Skin epidermis (tissue), 12 donors: ENCODE measurements at regions not wholly inside any gene's neighbourhood (a gene's known extent, or its start where the extent isn't known, plus 50 kb on each side); places are given as distances from the start of the nearest gene placed in this dataset.

Experiments
- H3K27ac ChIP-seq, 21 experiments: fragments of 200-600 bp; sonication (generic) in 11 of 21; one replicate each; pipeline ENCODE4 v1.5.0; 2020; ENCODE audit warnings: mild to moderate bottlenecking in 3 of 21, inconsistent platforms in 2 of 21, moderate library complexity in 2 of 21
- H3K4me3 ChIP-seq, 7 experiments: fragments of 200-600 bp; sonication (generic) in 2 of 7; one replicate each; pipeline ENCODE4 v1.5.0; 2020; ENCODE audit warnings: inconsistent platforms in 2 of 7, mild to moderate bottlenecking in 2 of 7, moderate library complexity in 1 of 7

DNA sequence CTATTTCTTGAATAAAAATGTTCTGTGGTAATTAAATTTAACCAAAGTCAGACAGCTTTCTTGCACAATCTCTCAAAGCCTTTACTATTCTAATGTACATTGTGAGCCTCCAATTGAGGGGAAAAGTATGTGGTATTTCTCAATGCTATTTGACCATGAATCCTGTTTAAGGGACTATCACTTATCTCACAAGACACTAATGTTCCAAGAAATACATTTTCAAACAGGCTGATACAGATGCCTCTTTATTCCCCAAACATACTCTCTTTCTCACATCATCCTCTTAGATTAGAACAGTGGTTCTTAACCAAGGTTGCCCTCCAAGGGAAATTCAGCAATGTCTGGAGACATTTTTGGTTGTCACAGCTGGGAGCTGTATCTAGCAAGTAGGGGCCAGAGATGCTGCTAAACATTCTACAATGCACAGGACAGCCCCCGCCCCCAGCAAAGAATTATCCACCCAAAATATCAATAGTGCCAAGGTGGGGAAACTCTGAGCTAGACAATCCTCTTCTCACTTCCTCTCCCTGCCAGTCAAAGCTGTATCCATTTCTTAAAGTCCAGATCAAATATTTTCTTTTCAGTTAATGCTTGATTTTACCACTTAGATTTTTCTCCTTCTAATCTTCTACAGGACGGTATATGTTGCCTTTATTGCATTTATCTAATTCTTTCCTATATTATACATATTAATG lies 129.2 kb upstream of the TRIM2 start:
- peak overlapping the region in 1 of 21 experiments; percentile 12 for H3K27ac ChIP-seq
- no peak overlapping the region for H3K4me3 ChIP-seq

DNA sequence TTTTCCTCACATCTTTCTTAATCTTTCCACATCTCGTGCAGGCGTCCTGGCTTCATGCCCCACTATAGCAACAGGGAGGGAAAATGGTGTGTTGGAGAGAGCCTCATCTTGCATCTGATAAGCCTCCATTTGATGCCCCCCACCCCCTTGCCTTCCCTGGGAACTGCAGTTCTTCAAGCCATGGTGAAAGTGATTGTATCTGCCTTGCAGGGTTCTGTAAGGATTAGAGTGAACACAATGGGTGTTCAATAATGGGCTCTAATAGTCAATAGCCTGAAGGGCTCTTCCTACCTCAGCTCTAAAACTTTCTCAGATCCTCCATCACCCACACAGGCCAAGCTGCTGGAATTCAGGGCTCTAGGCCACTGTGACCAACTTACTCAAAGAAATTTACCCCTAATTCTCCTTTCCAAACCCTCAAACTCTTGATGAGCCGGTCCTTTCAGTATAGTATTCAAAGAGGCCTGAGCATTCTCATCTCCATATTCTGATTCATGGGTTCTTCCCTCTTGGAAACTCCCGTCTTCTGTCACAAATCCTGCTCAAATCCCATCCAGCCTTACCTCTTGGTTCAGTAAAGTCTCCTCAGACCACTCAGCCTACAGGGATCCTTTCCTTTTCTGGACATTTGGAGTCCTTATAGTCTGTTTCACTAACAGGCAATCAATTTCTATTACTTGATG lies 128.3 kb upstream of the TRIM2 start:
- Histone ChIP-seq H3K27ac (no peak overlapping the region), H3K4me3 (no peak overlapping the region)

DNA sequence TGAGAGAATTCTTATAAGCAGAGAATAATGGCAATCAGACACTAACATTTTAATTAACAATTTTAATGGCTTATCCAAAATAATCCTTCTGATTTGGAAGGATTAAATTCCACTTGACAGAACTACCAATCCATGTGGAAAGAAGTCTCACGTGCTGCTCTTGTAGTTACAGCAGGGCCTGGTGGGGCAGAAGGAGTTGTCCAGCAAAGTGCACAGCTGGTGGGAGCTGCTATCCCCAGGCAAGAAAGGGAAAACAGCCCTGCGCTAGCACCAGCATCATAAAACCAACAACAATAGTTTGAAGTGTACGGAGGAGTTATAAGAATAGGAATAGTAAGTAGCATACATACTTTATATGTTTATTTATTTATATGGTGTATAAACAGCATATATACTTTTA lies 127.4 kb upstream of the TRIM2 start:
- Histone ChIP-seq H3K4me3 (no peak overlapping the region), H3K27ac (no peak overlapping the region)

DNA sequence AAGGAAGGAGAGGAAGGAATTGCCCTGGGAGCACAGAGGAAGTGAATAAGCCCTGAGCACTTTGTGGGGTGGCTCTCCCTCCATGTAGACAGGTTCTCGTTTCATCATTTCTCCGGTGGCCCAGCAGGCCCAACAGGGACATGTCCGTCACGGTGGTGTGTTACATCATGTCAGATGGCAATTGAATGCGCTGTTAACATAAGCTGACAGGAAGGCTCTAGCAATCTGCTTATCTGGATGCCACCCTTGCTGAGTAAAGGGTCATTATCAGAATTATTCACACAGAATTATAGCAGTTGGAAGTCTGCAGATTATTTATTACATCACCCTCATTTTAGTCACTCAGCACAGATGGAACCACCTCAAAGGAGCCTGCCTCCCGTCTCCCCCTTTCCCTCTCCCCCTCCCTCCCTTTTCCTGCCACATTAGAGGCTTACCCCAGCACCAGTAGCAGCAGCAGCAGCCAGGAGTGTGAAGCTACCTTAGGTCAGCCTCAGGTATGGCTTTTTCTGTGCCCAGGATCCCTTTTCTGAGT lies 124.3 kb upstream of the TRIM2 start:
- H3K4me3 ChIP-seq, result no peak overlapping the region
- peak overlapping the region in 2 of 21 experiments; percentile 9 to 54 for H3K27ac ChIP-seq

DNA sequence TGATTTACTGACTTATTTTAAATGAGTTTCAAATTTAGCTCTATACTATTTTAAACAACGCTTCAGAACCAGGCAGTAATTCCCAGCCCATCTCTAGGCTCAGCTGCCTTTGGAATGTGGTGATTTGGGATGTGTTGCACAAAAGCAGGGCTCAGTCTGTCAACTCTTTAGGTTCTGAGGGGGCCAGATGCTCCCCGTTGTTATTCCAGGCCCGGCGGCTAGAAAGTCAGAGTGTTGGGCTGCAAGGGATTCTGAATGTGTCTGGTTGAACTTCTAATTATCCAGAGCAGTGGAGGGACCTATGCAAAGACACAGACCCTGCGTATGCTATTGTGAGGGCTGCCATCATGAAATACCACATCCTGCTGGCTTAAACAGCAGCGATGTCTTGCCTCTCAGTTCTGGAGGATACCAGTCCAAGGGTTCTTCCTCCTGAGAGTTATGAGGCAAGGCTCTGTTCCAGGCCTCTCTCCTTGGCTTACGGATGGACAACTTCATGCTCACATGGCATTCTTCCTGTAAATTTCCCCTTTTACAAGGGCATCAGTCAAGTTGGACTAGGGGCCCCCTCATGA lies 123.2 kb upstream of the TRIM2 start:
- no peak overlapping the region for H3K27ac ChIP-seq
- H3K4me3 ChIP-seq, result no peak overlapping the region

DNA sequence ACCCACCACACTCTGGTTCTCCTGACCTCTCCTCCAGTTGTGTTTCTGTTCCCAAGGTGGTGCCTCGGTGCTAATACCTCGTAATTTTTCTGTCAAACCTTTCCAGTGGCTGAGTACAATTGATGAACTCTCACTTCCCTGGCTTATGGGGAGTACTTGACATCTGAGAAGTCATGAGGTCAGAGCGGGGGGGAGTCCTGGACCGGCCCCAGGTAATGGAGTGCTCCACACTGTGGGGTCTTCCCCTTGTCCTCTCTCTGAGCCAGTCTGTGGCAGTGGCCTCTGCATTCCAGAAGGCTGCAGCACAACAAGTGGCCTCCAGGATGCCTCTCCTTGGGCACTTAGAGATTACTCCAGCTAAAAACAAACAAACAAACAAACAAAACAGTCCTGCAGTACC lies 122.5 kb upstream of the TRIM2 start:
- peak overlapping the region in 3 of 21 experiments; percentile 60 to 69 (median 64) for H3K27ac ChIP-seq
- H3K4me3 ChIP-seq, result no peak overlapping the region

DNA sequence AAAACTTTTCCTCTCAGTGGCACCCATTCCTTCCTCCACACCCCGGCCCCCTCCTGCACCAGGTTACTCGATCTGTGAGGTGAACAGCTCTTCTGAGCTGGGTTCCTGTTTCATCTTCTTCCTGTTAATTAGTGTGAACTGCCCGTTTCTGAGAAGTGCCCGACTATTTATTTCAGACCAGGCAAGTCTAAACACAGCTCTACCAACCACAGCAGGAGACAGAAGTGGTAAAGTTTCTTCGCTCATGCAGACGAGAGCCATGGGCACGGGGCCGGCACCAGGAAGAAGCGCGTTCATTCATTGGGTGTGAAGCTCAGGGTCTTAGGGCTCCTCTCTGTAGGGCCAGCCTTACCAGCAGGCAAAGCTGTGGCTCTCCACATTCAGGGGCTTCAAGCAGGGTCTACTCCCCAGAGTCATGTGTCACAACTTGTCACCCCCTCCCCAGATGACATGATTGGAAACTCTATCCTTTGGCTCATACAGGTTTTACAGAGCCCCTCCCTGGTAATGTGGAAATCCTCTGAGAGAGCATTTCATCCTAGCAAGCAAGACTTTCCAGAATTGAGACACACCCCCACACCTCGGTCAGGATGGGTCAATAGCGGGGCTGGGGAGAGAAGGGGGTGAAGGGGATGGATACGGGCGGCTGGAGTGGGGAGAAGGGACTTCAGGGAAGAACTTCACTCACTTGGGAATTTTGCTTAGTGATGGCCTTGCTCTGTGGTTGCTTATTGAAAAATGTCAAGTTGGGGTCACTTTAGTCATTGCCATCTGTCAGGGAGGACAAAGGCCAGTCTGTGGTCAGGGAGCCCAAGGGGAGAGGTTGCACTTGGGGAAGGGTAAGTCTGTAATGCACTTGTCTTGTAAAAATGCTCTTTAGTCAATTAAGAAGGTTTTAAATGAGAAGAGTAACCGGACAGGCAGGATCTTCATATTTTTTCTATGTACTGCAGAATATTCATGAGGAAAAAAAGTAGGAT lies 121.6 kb upstream of the TRIM2 start:
- Histone ChIP-seq H3K27ac (peak overlapping the region in 14 of 21 experiments; percentile 20 to 70 (median 56)), H3K4me3 (no peak overlapping the region)

DNA sequence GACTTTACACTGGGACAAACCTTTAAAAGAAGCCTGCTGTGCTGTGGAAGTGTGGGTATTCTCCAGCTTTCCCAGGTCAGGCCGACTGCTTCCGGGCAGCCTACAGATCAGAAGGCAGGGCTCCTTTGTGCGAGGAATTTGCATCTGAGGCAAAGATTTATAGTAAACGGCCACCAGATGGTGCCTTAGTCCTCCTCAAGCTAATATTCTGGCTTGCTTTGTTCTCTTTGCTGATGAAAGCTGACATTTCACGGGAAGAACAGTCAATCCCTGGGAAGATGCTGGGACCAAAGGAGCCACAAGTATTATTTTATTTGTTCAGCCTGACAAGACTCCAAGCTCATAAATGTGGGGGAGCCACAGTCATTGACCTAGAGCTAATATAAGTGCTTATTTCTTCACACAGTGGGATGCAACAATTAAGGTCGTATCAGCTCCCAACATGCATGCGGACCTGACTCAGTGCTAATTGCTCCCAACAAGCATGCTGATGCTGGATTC lies 120.7 kb upstream of the TRIM2 start:
- H3K4me3 ChIP-seq, result no peak overlapping the region
- H3K27ac ChIP-seq, result peak overlapping the region in 12 of 21 experiments; percentile 20 to 70 (median 56)

DNA sequence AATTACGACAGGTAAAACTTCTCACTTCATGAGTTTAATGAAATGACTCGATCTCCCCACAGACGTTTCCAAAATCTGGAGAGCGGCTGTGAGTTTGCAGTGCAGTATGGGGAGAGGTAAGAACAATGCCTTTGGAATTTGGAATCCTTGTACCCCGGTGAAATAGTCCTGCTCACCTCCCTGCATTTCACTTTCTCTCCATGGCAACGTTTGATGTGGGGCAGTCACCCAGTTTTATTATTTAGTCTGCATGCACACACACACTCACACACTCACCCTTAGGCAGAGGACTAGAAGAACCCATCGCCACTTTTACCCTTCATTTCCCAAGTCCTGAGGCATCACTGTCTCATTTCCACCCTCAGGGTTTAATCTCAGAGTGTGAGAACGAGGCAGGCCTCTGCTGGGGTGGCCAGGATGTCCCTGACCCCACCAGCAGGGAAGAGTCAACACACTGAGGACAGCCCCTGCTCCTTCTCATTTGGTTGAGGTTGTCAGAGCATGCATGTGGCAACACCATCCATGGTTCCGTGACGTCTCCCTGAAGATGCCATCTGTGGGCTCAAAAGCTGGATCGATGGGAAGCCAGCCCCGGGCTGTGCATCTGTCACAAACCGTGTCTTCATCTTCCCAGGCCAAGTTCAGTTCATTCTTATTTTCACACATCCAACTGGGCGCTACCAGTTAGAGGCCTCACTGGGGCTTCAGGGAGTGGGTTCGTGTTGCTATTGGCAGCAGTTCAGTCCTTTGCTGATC lies 119.8 kb upstream of the TRIM2 start:
- no peak overlapping the region for H3K4me3 ChIP-seq
- H3K27ac ChIP-seq, result no peak overlapping the region

DNA sequence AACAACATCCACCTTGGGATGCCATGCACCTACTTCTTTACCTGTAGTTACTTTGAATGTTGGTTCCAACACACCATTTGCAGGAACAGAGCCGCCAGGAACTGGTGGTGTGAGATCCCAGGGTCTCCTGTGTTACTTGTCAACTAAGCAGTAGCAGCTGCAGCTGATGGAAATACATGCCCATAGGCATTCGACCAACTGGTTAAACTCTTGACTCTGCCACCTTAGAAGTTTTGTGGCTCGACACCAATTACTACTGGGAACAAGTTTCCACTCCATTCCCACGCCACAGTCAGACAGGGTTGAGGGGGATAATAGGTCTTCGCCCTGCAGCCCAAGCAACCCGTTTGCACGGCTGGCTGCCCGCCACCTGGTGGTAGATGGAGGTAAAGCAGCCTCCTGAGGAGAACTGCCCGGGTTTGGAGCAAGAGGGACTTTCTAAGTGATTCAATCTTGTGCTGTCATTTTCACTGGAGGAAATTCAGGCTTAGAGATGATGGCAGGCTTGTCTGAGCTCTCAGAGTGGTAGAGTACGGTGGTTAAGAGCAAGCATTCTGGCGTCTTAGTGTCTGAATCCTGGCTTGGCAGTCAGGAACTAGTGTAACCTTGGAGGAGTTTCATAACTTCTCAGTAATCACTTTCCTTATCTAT lies 119.1 kb upstream of the TRIM2 start:
- H3K27ac ChIP-seq, result peak overlapping the region in 1 of 21 experiments; percentile 0

DNA sequence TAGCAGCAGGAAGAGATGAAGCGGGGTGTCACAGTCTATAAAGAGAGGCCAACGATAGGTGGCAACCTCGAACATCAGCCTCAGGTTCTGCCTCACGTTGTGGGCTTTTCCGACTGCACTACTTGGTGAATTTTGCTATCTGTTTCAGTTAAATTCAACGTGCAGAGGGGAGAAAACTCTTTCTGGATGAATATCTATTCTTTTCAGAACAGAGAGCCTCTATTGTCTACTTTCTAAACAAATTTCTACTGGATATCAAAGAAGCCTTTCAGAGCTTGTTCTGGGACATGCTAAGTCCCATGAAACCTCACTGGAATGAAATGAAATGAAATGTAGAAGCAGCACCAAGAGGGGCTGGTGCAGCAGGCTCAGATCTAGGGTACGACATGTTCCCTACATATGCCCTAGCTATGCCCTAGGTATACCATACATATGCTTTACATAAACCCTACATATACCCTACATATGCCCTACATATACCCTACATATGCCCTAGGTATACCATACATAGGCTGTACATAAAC lies 116.5 kb upstream of the TRIM2 start:
- H3K27ac ChIP-seq, result no peak overlapping the region
- H3K4me3 ChIP-seq, result no peak overlapping the region

More for the DNA sequence above, 119.1 kb upstream of the TRIM2 start:
- H3K4me3 ChIP-seq, result no peak overlapping the region

DNA sequence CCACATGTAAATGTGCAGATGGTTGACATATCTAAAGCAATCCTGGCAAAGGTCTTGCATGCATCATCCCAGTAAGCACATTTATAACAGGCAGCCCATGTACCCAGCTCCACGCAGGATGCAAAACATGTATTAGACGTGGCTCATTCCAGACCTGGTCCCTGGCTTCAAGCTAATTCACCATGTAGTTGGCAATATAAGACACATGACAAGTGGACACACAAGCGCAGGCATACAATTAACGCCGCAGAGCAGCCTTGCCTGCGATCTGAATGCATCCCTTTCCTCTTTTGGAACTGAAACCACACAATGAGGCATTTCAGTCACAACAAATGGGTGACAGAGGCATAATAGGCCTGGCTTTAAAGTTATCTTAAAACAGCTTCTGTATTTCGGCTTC lies 114.5 kb upstream of the TRIM2 start:
- H3K27ac ChIP-seq, result no peak overlapping the region

DNA sequence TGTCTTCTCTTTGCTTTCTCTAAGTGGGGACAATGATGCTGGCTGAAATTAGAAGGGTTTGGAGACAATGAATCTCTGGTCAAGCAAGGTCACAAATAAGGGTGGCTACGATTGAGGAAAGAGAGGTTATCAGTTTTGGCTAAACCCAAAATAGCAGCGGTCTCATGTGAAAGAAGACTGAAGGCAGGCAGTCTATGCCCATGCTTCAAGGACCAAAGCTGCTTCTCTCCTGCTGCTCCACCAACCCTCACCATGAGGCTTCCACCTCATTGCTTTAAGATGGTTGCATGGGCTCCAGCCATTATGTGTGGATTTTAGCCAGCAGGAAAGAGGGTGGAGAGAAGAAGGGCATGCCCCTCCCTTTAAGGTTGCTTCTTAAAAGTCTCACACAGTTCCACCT lies 114.1 kb upstream of the TRIM2 start:
- no peak overlapping the region for H3K4me3 ChIP-seq

More for the DNA sequence above, 114.5 kb upstream of the TRIM2 start:
- H3K4me3 ChIP-seq, result no peak overlapping the region

DNA sequence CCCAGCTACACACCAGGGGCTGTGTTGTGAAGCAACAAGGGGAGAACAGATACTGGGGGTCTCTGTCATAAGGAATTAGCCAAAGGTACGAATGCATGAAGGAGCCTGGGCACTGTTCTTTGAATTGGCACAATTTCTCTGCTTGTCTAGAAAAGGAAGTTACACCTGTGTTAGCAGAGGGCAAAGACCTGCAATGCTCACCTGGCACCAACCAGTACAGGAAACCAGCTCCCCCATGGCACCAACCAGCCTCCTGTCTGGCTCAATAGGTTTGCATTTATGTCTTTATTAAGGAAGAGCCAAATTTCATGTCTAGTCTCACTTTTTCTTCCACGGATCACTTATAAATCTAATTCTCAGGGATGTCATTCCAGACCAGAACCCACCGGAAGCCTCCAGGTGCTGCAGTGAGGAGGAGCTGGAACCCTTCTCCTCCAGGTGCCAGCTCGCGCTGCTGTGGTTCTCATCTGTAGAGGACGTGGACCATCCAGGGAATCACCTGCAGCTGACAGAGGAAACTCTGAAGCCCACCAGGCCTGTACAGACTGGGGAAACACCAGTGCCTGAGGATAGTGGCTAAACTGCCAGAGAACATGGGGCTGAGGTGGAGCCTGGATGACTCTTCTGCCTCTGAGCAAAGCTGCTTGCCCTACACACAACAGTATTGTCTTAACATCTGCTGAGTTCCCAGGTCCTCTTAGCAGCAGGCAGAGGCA lies 113.4 kb upstream of the TRIM2 start:
- H3K27ac ChIP-seq, result no peak overlapping the region

More for the DNA sequence above, 114.1 kb upstream of the TRIM2 start:
- H3K27ac ChIP-seq, result no peak overlapping the region

DNA sequence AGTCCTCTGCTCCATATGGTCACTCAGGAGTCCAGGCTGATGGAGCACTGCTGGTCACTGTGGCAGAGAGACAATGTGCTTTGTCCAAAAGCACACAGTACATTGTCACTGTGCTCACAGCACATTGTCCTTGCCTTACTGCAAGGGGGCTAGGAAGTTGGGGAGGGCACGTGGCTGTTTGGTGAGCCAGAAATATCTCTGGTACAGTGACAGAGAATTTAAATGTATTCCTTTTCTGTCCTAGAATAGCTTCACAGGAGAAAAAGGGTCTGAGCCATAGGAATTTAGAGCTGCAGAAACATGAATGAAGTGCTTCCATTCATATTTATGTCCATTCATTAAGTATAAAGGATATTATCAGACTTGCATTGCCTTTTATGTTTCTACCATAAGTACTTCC lies 110.8 kb upstream of the TRIM2 start:
- Histone ChIP-seq H3K27ac (no peak overlapping the region), H3K4me3 (no peak overlapping the region)

More for the DNA sequence above, 113.4 kb upstream of the TRIM2 start:
- no peak overlapping the region for H3K4me3 ChIP-seq

DNA sequence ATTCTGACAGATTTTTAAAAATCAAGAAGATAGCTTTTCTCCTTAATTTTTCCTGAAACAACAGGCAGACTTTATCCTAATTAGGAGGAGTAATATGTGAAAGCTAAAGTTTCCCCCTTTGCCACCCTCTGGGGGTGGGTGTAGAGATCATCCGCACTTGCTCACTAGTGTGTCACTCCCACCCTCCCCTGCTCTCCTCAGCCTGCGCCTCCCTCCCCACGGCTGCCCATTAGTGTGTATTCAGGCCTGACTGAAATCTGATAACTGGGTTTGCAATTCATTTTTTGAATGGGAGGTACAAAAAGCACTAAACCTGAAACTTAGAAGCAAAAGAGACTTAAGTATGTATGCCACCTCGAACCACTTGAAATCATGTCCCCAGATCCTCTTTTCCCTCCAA lies 110.4 kb upstream of the TRIM2 start:
- no peak overlapping the region for H3K27ac ChIP-seq
- no peak overlapping the region for H3K4me3 ChIP-seq

DNA sequence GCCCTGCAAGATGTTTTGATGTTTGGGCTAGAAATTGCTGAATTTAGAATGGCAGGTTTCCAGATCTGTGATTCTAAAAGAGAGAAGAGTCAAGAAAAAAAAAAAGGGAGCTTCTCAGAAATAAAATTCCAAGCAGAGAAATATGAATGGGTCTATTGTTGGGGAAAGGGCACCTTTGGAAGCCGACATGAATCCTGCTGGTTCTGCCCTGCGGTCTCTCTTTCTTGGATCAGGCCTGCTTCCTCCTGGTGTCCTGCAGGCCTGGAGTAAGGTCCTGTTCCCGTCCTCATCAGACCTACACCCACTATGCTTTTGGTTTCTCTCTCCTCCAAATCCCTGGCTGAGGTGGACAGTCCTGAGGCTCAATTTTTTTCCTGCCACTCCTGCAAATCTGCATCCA lies 109.8 kb upstream of the TRIM2 start:
- H3K4me3 ChIP-seq, result no peak overlapping the region
- no peak overlapping the region for H3K27ac ChIP-seq
